ENCODE measurements at regions not wholly inside any gene's neighbourhood (a gene's known extent, or its start where the extent isn't known, plus 50 kb on each side); places are given as distances from the start of the nearest gene placed in this dataset.

- no peak for TF ChIP-seq CTCF (IDR thresholded peaks at IDR 0.05)
- no peak for TF ChIP-seq POLR2A (IDR thresholded peaks at IDR 0.05)
- TF ChIP-seq POLR2AphosphoS5 (IDR thresholded peaks at IDR 0.05), result no peak
Measured at GRCh38 chr1:79842811-79843210, 836.3 kb upstream of the ADGRL4 start.

All from breast epithelium (tissue), 3 donors.